Left renal pelvis (tissue), 4 donors: ENCODE measurements at regions not wholly inside any gene's neighbourhood (a gene's known extent, or its start where the extent isn't known, plus 50 kb on each side); places are given as distances from the start of the nearest gene placed in this dataset.
"Not testable (repeated sequence)": the region's sequence is repeated elsewhere in the genome, so short reads cannot be mapped to it uniquely, and the experiment has no call there.

ENCODE experiments used
- DNase-seq, 4 donors: peaks; one replicate each; pipeline ENCODE4 v3.0.0-alpha.2; 2013; ENCODE audit warnings: low read depth in 4 of 4, low spot score in 3 of 4

GRCh38 chr5:40356248-40356647 lies 323.5 kb upstream of the PTGER4 start:
- DNase-seq = no peak

- DNase-seq = no peak
These were observed 323.9 kb upstream of the PTGER4 start for GRCh38 chr5:40355846-40356245.

- DNase-seq = no peak
These were observed 324.5 kb upstream of the PTGER4 start for GRCh38 chr5:40355181-40355580.

GRCh38 chr5:40354171-40354570 lies 325.5 kb upstream of the PTGER4 start:
- DNase-seq = no peak

- no peak for DNase-seq
These were observed 326.3 kb upstream of the PTGER4 start for GRCh38 chr5:40353442-40353841.

GRCh38 chr5:40347981-40348725 lies 331.6 kb upstream of the PTGER4 start:
- DNase-seq = no peak

- DNase-seq = no peak
These were observed 332.8 kb upstream of the PTGER4 start for GRCh38 chr5:40346901-40347300.

GRCh38 chr5:40338434-40338833 lies 341.3 kb upstream of the PTGER4 start:
- not testable (repeated sequence) for DNase-seq

- DNase-seq = no peak
These were observed 345.5 kb upstream of the PTGER4 start for GRCh38 chr5:40334242-40334635.

- no peak for DNase-seq
These were observed 346.1 kb upstream of the PTGER4 start for GRCh38 chr5:40333459-40334241.

- no peak for DNase-seq
These were observed 346.7 kb upstream of the PTGER4 start for GRCh38 chr5:40332970-40333369.

GRCh38 chr5:40331616-40332015 lies 348.1 kb upstream of the PTGER4 start:
- no peak for DNase-seq

GRCh38 chr5:40321514-40321913 lies 358.2 kb upstream of the PTGER4 start:
- no peak for DNase-seq

- DNase-seq = no peak
These were observed 361.3 kb upstream of the PTGER4 start for GRCh38 chr5:40318395-40318794.

- no peak for DNase-seq
These were observed 362.7 kb upstream of the PTGER4 start for GRCh38 chr5:40317023-40317422.

GRCh38 chr5:40315126-40315525 lies 364.6 kb upstream of the PTGER4 start:
- DNase-seq = no peak

GRCh38 chr5:40314275-40314674 lies 365.4 kb upstream of the PTGER4 start:
- DNase-seq = no peak

GRCh38 chr5:40312205-40312604 lies 367.5 kb upstream of the PTGER4 start:
- DNase-seq = no peak

GRCh38 chr5:40309851-40310250 lies 369.9 kb upstream of the PTGER4 start:
- DNase-seq = no peak

- no peak for DNase-seq
These were observed 370.8 kb upstream of the PTGER4 start for GRCh38 chr5:40308867-40309266.

- DNase-seq = no peak
These were observed 371.8 kb upstream of the PTGER4 start for GRCh38 chr5:40307920-40308319.

- DNase-seq = no peak
These were observed 372.7 kb upstream of the PTGER4 start for GRCh38 chr5:40306869-40307487.
